GM18517 (cell line): ENCODE measurements at regions not wholly inside any gene's neighbourhood (a gene's known extent, or its start where the extent isn't known, plus 50 kb on each side); places are given as distances from the start of the nearest gene placed in this dataset.
A peak's percentile ranks its signal among the peaks of the same experiment; 100 is the strongest.

Experiments used
- ATAC-seq: cut with Tn5 transposase; IDR thresholded peaks from one replicate; pipeline ENCODE4 v1.9.1; 2021; ENCODE audit warnings: mild to moderate bottlenecking, moderate library complexity; ENCODE audit not compliant: unreplicated experiment

DNA sequence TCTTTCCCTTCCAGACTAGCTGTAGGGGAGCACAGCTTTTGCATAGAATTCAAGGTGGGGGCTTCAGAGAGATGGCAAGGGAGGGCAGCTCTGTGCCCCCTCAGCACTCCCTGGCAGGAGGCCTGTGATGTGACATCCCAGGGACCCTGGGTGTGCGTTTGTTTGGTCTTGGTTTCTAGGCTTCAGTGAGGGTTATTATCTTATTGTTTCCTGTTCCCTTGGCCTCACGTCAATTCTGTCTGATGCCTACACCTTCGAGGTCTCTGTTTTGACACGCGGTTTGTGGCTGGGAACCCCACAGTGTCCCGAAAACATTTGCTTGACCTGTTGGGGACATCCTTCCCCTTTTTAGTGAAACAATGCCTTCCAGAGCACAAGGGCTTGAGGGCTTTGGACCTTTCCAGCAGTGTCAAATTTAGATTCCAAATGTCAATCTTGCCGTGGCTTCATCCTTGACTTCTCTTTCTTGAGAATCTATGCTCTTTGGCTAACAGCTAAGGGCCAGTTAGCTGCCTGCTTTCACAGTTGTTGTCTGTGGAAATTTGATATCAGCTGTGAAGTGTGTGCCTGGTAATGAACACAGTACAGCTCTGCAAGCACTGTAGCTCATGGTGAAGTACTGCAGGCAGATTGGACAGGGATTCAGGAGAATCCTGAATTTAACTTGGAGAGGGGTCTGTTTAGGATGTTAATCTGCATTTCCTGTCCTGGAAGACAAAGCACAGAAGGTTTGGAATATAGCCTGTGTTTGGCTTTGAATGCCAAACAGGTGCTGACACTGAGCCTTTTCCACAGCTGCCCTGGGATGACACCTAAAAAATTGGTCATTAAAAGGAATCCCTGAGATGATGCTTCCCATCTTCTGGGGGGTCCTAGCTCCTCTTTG lies 108.2 kb upstream of the CXCR4 start:
- peak; percentile 69 for ATAC-seq

DNA sequence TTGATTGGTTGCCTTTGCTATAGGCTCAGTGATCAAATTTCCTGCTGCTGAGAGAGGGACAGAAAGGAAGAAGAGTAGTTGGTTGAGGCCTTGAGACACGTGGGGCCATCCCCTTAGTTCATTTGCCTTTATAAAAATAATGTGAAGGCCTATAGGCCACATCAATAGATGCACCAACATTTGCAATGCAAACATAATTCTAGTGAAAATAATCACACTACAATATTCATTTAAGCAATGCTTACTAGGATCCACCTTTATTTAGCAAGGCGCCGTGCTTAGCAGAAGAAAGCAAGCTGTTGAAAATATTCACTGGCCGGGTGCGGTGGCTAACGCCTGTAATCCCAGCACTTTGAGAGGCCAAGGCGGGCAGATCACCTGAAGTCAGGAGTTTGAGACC lies 105.3 kb upstream of the CXCR4 start:
- ATAC-seq = no peak

- no peak for ATAC-seq
Observed at GRCh38 chr2:136222862-136223261, 104.9 kb upstream of the CXCR4 start.

- ATAC-seq = no peak
Observed at GRCh38 chr2:136221026-136221425, 103.1 kb upstream of the CXCR4 start.

- ATAC-seq = no peak
Observed at GRCh38 chr2:136219963-136220362, 102.0 kb upstream of the CXCR4 start.

DNA sequence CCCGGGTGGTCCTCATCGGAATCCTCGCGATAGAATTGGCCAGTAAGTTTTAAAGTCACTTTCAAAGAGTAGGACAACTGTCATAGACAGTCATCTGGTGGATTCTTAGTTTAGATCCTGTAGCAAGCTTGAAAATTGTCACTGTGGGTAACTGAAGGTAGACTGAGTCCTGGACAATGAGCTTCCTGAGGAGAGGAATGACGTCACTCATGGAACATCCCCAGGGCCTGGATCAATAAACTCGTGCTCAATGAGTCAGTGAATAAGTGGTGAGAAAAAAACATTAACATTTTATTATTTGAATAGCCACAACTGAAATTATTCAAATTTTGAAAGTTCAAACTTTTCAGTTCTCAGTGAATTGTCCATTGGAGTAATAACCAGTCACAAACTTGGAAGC lies 101.4 kb upstream of the CXCR4 start:
- no peak for ATAC-seq

DNA sequence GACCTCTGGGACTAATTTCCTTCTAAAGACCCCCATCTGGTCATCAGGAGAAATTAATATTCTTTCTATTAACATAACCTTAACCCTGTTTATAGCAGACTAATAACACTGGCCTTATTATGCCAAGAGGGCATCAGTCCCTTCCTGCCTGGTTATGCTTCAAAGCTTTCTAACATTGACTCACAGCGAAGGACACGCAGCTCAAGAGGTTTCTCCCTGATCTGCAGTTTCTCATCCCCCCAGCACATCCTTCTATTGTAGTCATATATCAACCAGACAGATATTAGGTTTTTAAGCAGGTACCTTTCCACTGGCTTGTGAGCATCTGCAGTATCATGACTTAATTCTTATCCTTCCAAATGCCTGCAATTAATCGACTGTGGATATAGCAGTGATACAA lies 100.0 kb upstream of the CXCR4 start:
- ATAC-seq = peak; percentile 67

- ATAC-seq = no peak
Observed at GRCh38 chr2:136215908-136216472, 98.0 kb upstream of the CXCR4 start.

- no peak for ATAC-seq
Observed at GRCh38 chr2:136215449-136215848, 97.5 kb upstream of the CXCR4 start.

DNA sequence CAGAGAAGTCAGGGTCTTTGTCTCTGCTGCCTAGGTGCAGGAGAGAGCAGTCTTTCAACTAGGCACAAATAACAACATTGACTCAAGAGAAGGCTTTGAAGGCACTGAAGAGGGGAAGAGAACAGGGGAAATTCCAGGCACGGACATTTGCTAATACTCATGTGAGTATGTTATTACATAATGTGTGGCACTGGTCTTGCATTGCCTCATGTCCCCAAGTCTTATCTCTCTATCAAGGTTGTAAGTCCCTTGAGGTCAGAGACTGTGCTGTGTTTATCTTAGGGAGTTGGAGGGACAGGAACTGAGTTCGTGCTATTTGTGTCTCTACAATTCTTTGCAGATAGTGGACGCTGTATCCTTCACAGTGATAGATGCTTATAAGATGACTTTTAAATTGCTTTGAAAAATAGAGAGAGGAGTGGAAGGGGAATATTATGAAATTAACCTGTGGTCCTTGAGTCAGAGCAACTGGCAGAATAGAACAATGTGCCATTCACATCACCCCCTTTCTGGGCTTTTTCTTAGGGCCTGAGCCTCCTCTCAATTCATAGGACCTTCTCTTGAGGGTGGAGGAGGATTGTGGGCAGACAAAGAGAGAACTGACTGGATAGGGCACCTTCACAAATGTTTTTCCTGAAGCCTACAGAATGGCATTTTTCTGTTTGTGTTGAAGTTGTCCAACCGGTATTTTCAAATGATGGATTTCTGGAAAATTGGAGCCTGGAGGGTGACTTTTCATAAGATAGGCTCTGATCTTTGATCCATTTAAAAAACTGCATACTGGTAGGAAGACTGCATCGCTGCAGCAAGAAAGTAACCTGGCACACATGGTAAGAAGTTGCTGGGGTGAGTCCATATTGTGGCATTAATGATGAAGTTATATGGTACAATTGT lies 96.6 kb upstream of the CXCR4 start:
- no peak for ATAC-seq

GRCh38 chr2:136213836-136214235 lies 95.9 kb upstream of the CXCR4 start:
- ATAC-seq = no peak

DNA sequence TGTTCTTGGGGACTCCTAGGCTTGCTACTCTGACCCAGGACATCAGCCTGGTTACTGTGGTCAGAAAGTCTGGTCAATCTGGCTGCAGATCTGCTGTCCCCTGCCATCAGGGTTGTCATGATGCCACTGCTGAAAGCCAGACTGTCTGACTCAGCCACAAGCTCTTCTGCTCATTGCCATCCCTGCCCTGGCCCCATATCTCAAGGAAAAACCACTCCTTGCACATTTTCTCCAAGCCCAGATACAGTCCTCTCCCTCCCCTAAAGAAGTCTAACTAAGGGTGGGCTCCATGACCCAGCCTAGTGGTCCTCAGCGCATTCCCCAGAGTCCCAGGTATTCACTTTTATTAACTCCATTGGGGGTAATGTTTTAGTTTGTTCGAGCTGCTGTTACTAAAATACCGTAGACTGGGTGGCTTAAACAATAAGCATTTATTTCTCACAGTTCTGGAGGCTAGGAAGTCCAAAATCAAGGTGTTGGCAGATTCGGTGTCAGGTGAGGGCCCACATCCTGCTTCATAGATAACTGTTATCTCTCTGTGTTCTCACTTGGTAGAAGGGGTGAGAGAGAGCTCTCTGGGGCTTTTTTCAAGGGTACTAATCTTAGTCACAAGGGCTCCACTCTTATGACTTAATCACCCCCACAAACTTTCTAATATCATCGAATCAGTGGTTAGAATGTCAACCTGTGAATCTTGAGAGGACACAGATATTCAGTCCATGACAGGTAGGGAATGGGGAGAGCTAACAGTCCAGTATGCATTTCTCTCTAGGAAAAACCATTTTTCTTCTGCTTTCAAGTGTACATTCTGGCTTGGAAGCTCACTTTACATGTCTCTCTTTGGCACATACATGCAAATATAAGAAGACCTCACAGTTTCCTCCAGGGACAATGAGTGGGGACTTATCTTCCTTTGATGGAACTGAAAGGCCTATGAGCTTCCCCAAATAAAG lies 94.8 kb upstream of the CXCR4 start:
- ATAC-seq = peak; percentile 82

GRCh38 chr2:136211701-136212100 lies 93.8 kb upstream of the CXCR4 start:
- no peak for ATAC-seq

DNA sequence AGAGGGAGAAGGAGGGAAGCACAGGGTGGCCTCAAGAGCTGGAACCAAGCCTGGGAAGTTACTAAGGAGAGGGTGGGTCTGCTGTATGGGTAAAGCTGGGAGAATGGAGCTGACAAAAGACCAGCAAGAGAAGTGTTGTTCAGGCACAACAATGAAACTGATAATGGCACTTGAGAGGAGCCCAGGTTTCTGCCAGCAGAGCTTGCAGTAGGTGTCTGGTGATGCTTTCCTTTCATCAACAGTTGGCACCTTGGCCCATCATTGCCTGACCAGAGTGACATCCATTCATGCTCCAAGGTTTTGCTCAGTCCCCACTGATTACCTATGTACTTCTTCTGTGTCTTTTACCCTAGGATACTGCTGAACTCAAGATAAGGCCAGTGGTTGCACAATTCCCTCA lies 92.9 kb upstream of the CXCR4 start:
- no peak for ATAC-seq

DNA sequence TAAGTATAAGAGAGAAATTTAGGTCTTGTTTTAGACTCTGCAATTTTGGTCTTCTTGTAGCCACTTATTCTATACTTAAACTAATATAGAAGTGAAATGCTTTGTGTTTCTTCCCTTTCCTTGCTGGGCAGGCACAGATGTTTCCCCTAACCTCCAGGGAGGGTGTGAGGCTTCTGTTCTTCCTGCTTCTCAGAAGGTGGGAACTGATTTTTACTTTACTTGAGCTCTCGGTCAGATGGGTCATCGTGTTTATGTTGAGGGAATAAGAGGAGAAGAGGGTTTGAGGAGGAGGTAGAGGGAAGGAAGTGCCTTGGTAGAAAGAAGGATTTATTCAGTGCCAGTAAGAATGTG lies 92.5 kb upstream of the CXCR4 start:
- no peak for ATAC-seq

- no peak for ATAC-seq
Observed at GRCh38 chr2:136209561-136210454, 91.9 kb upstream of the CXCR4 start.

DNA sequence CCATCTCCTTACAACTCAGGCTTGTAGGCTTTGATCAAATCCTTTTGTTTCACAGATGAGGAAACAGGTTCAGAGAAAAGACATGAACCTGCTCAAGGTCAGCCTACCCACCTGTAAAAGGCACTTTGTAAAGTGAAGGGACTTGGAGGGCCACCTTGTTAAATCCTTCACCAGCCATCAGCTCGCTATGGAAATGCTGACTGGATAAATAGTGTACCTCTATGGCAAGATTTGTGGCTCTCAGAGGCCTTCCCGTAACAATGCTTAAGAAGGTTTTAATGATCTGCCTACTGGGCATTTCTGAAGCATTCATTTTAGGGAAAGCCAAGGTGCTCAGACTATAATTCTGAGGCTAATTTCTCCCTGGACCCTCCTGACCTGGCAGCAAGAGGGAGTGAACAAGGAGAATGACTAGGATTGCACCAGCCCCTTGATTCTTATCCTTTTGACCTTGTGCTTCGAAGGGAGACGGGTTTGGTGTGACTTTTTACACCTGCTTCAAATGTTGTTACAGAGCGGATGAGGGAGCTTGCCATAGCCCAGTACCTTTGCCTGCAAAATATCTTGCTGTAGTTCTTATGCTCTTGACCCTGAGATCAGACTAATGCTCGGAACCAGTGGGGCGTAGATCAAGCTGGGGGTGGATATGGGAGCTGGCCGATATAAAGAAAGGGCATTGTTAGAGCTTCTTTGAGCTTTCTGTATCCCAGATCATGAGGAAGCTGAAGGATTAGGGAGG lies 90.9 kb upstream of the CXCR4 start:
- no peak for ATAC-seq

DNA sequence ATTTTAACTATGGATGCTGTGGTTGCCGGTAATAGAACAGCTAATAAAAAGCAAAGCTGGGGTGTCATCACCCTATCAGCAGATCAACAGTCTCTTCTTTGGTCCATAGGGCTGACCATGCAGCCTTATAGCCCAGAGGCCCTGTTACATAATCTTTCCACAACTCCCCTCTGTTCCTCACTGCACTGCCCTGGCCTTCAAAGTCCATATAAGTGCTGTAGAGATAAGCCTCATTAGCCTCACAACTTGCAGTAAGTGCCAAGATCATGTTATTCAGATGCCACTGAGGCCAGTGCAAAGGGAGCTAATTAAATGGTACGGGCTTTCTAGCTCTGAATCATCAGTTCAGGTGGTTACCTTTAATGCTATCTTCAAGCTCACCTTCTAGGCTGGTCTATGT lies 89.7 kb upstream of the CXCR4 start:
- no peak for ATAC-seq
